H9 (cell line): ENCODE measurements at regions not wholly inside any gene's neighbourhood (a gene's known extent, or its start where the extent isn't known, plus 50 kb on each side); places are given as distances from the start of the nearest gene placed in this dataset.
"Not testable (repeated sequence)": the region's sequence is repeated elsewhere in the genome, so short reads cannot be mapped to it uniquely, and the experiment has no call there.

ENCODE experiments used
- DNase-seq: peaks from one replicate; pipeline ENCODE4 v3.0.0-alpha.2; 2017
- H2AFZ ChIP-seq: one replicate; pipeline ENCODE4 v1.6.1; 2013; ENCODE audit warnings: mild to moderate bottlenecking, low read length, control low read depth, moderate library complexity
- H2AK5ac ChIP-seq: 2 replicates; pipeline ENCODE4 v1.6.1; 2013; ENCODE audit warnings: low read length, control low read depth, mixed read lengths; ENCODE audit not compliant: insufficient read length
- H2BK120ac ChIP-seq: one replicate; pipeline ENCODE4 v1.6.1; 2013; ENCODE audit warnings: low read depth, mild to moderate bottlenecking, low read length, control low read depth, inconsistent platforms; ENCODE audit not compliant: poor library complexity, severe bottlenecking
- H2BK12ac ChIP-seq: 2 replicates; pipeline ENCODE4 v1.6.1; 2013; ENCODE audit warnings: low read length, control low read depth, mixed read lengths, low read depth; ENCODE audit not compliant: insufficient read length
- H2BK15ac ChIP-seq: 2 replicates; pipeline ENCODE4 v1.6.1; 2013; ENCODE audit warnings: low read depth, low read length, control low read depth
- H2BK20ac ChIP-seq: one replicate; pipeline ENCODE4 v1.6.1; 2013; ENCODE audit warnings: low read depth, mild to moderate bottlenecking, low read length, control low read depth, inconsistent platforms; ENCODE audit not compliant: poor library complexity, severe bottlenecking
- H2BK5ac ChIP-seq: 2 replicates; pipeline ENCODE4 v1.6.1; 2013; ENCODE audit warnings: low read length, control low read depth, mixed read lengths; ENCODE audit not compliant: insufficient read length
- H3K14ac ChIP-seq: 2 replicates; pipeline ENCODE4 v1.6.1; 2013; ENCODE audit warnings: low read length, control low read depth; ENCODE audit not compliant: insufficient read depth
- H3K18ac ChIP-seq: 2 replicates; pipeline ENCODE4 v1.6.1; 2013; ENCODE audit warnings: low read depth, mild to moderate bottlenecking, mixed read lengths, low read length, control low read depth; ENCODE audit not compliant: insufficient read length
- H3K23ac ChIP-seq: 2 replicates; pipeline ENCODE4 v1.6.1; 2013; ENCODE audit warnings: low read length, control low read depth, mixed read lengths, low read depth; ENCODE audit not compliant: insufficient read length
- H3K23me2 ChIP-seq: 2 replicates; pipeline ENCODE4 v1.6.1; 2013; ENCODE audit warnings: low read depth, mild to moderate bottlenecking, mixed read lengths, low read length, control low read depth; ENCODE audit not compliant: insufficient read length, poor library complexity, severe bottlenecking
- H3K27ac ChIP-seq: 2 replicates; pipeline ENCODE4 v1.5.1; 2013; ENCODE audit warnings: low read length, control low read depth, mixed read lengths, low read depth; ENCODE audit not compliant: insufficient read length
- H3K27me3 ChIP-seq: 2 replicates; pipeline ENCODE4 v1.6.1; 2013; ENCODE audit warnings: low read length, control low read depth, inconsistent platforms; ENCODE audit not compliant: insufficient read depth
- H3K4ac ChIP-seq: 2 replicates; pipeline ENCODE4 v1.6.1; 2013; ENCODE audit warnings: low read depth, mild to moderate bottlenecking, control low read depth, inconsistent platforms, low read length, moderate library complexity
- H3K4me1 ChIP-seq: 2 replicates; pipeline ENCODE4 v1.6.1; 2013; ENCODE audit warnings: low read length, control low read depth, inconsistent platforms; ENCODE audit not compliant: insufficient read depth
- H3K4me2 ChIP-seq: 2 replicates; pipeline ENCODE4 v1.6.1; 2013; ENCODE audit warnings: low read length, control low read depth, mixed read lengths; ENCODE audit not compliant: insufficient read length, insufficient read depth
- H3K56ac ChIP-seq: 2 replicates; pipeline ENCODE4 v1.6.1; 2013; ENCODE audit warnings: low read depth, mild to moderate bottlenecking, mixed read lengths, low read length, control low read depth; ENCODE audit not compliant: insufficient read length
- H3K79me1 ChIP-seq: 2 replicates; pipeline ENCODE4 v1.6.1; 2013; ENCODE audit warnings: low read depth, mild to moderate bottlenecking, moderate library complexity, low read length, control low read depth, inconsistent platforms; ENCODE audit not compliant: insufficient read depth, poor library complexity, severe bottlenecking
- H3K79me2 ChIP-seq: 2 replicates; pipeline ENCODE4 v1.6.1; 2013; ENCODE audit warnings: low read length, control low read depth, inconsistent platforms; ENCODE audit not compliant: insufficient read depth
- H3K9ac ChIP-seq: 2 replicates; pipeline ENCODE4 v1.6.1; 2013; ENCODE audit warnings: low read length, control low read depth, mixed read lengths; ENCODE audit not compliant: insufficient read length; ENCODE audit errors: extremely low read depth
- H3K9me3 ChIP-seq: one replicate; pipeline ENCODE4 v1.6.1; 2013; ENCODE audit warnings: low read depth, low read length, inconsistent platforms; ENCODE audit not compliant: control insufficient read depth
- H3T11ph ChIP-seq: one replicate; pipeline ENCODE4 v1.6.1; 2013; ENCODE audit warnings: mild to moderate bottlenecking, low read length, control low read depth, inconsistent platforms
- H4K20me1 ChIP-seq: one replicate; pipeline ENCODE4 v1.6.1; 2013; ENCODE audit not compliant: control insufficient read depth, insufficient read length, insufficient read depth
- H4K5ac ChIP-seq: 2 replicates; pipeline ENCODE4 v1.6.1; 2013; ENCODE audit warnings: low read depth, mild to moderate bottlenecking, mixed read lengths, low read length, control low read depth; ENCODE audit not compliant: insufficient read length
- H4K8ac ChIP-seq: replicated peaks from 2 replicates; pipeline ENCODE4 v1.6.1; 2013; ENCODE audit warnings: low read length, control low read depth, mixed read lengths, low read depth; ENCODE audit not compliant: insufficient read length
- H4K91ac ChIP-seq: 2 replicates; pipeline ENCODE4 v1.6.1; 2013; ENCODE audit warnings: low read depth, mild to moderate bottlenecking, moderate library complexity, mixed read lengths, low read length, control low read depth; ENCODE audit not compliant: insufficient read length
- H3K27ac Mint-ChIP-seq, 3 experiments: 2 replicates in 2 of 3; 3 replicates in 1 of 3; pipeline ENCODE4 v1.8.0; 2020 to 2021; ENCODE audit warnings: mixed read lengths in 3 of 3, mild to moderate bottlenecking in 1 of 3, moderate library complexity in 1 of 3
- H3K27me3 Mint-ChIP-seq: 2 replicates; pipeline ENCODE4 v1.8.0; 2021; ENCODE audit warnings: low read depth, mild to moderate bottlenecking, moderate library complexity, mixed read lengths
- H3K36me3 Mint-ChIP-seq, 3 experiments: 2 replicates in 2 of 3; 3 replicates in 1 of 3; pipeline ENCODE4 v1.8.0; 2020 to 2021; ENCODE audit warnings: low read depth in 3 of 3, mixed read lengths in 3 of 3; ENCODE audit not compliant: insufficient read depth in 1 of 3
- H3K4me1 Mint-ChIP-seq, 2 experiments: 2 replicates each; pipeline ENCODE4 v1.8.0; 2020; ENCODE audit warnings: mixed read lengths in 2 of 2
- H3K4me3 Mint-ChIP-seq, 2 experiments: 2 replicates in 1 of 2; 3 replicates in 1 of 2; pipeline ENCODE4 v1.8.0; 2020 to 2021; ENCODE audit warnings: mild to moderate bottlenecking in 2 of 2, mixed read lengths in 2 of 2, moderate library complexity in 1 of 2
- H3K9me3 Mint-ChIP-seq, 2 experiments: 2 replicates in 1 of 2; 3 replicates in 1 of 2; pipeline ENCODE4 v1.8.0; 2020; ENCODE audit warnings: mild to moderate bottlenecking in 2 of 2, mixed read lengths in 2 of 2, moderate library complexity in 1 of 2
- WGBS: extraction: QIAGEN DNeasy Blood & Tissue Kit; methylation state at CpG from one replicate; pipeline ENCODE4 v1.1.7; 2013; ENCODE audit warnings: missing lambda C conversion rate, low lambda C conversion rate, mixed read lengths; ENCODE audit not compliant: insufficient read length; ENCODE audit errors: extremely low coverage; 5-methylcytosine and 5-hydroxymethylcytosine counted together

DNA sequence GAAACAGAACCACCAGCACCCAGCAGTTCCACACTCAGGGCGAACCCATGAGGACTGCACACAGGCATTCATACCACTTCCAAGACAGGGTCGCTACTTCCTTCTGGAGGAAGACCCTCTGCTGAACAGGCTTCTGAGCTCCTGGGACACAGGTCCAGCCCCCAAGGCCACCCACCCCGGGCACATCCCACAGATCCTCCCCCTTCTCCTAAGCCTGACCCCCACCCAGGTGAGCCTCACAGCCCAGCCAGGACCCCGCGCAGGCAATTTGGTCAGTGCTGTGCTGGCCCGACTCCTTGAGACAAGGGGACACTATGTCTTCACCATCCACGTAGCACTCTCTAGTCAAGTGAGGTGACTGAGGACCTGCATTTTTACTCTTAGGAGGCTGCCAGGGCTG is 5382.7 kb upstream of the TPTE start:
- not testable (repeated sequence) for H3K4me1 ChIP-seq, H3K27ac Mint-ChIP-seq, H3K9me3 Mint-ChIP-seq, H3K23ac ChIP-seq, DNase-seq, H3K56ac ChIP-seq, H2BK12ac ChIP-seq, H3T11ph ChIP-seq, H2BK15ac ChIP-seq, H3K4me2 ChIP-seq, H2AFZ ChIP-seq, H3K27me3 Mint-ChIP-seq, H3K79me2 ChIP-seq, H4K20me1 ChIP-seq, H4K91ac ChIP-seq, H2AK5ac ChIP-seq, H3K36me3 Mint-ChIP-seq, H3K9me3 ChIP-seq, H3K4me1 Mint-ChIP-seq, H4K5ac ChIP-seq, H3K9ac ChIP-seq, H3K4me3 Mint-ChIP-seq, H3K27ac ChIP-seq, H3K18ac ChIP-seq, H2BK20ac ChIP-seq, H3K27me3 ChIP-seq, H2BK120ac ChIP-seq, H2BK5ac ChIP-seq, H3K79me1 ChIP-seq, H3K4ac ChIP-seq, H3K14ac ChIP-seq, H4K8ac ChIP-seq, H3K23me2 ChIP-seq
- whole genome bisulfite sequencing, result no CpG with 5 or more reads among the region's 7 CpGs

DNA sequence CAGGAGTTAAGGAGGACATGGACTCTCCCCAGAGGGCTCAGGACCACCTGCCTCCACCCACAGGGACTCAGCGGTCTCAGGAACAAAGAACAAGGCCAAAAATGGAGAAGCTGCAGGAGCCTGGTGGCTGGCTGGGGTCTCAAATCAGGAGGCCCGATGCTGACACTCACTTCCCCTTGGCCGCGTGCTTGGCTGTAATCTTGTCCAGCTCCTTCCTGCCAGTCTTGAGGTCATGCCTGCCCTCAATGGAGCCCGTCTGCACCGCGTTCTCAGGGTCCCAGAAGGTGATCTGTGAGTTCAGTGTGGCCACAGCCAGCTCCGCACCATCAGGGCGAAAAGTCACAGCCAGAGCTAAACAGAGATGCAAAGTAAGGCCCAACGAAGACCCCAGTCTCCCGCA is 5381.9 kb upstream of the TPTE start:
- H3K56ac ChIP-seq, H3K9me3 ChIP-seq, H3K27ac ChIP-seq, H3K79me1 ChIP-seq, H3K9me3 Mint-ChIP-seq, H3K27me3 Mint-ChIP-seq, H3K18ac ChIP-seq, H3T11ph ChIP-seq, H4K5ac ChIP-seq, H2AFZ ChIP-seq, H2BK5ac ChIP-seq, H4K20me1 ChIP-seq, H2BK20ac ChIP-seq, H2BK12ac ChIP-seq, H4K91ac ChIP-seq, H3K14ac ChIP-seq, H3K4me1 ChIP-seq, H3K4me3 Mint-ChIP-seq, H3K23ac ChIP-seq, H3K36me3 Mint-ChIP-seq, H3K27me3 ChIP-seq, H4K8ac ChIP-seq, H2BK15ac ChIP-seq, H3K23me2 ChIP-seq, H3K4me1 Mint-ChIP-seq, H3K4me2 ChIP-seq, DNase-seq, H2AK5ac ChIP-seq, H3K4ac ChIP-seq, H3K9ac ChIP-seq, H2BK120ac ChIP-seq, H3K79me2 ChIP-seq, H3K27ac Mint-ChIP-seq: not testable (repeated sequence)
- no CpG with 5 or more reads among the region's 11 CpGs for WGBS

DNA sequence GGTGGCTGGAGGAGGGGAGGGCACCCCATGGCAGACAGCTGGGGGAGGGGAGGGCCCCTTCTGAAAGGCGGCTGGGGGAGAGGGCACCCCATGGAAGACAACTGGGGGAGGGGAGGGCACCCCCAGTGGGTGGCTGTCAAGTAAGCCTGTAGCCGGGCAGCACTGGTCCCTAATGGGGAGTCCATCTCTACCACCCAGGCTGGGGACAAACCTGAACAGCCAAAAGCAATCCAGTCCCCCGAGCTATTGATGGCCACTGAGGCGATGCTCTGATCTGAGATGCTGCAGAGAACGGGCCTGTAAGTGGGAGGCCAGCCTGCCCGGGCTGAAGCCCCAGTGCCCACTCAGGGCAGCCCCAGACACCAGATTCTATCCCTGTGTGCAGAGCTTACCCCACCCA is 5378.4 kb upstream of the TPTE start:
- not testable (repeated sequence) for H3K4me2 ChIP-seq, H2BK12ac ChIP-seq, DNase-seq, H3K9me3 Mint-ChIP-seq, H3K4me3 Mint-ChIP-seq, H3K27ac Mint-ChIP-seq, H3K4me1 Mint-ChIP-seq, H4K5ac ChIP-seq, H3K23me2 ChIP-seq, H3K27me3 ChIP-seq, H3K14ac ChIP-seq, H3K27me3 Mint-ChIP-seq, H2BK120ac ChIP-seq, H4K8ac ChIP-seq, H3T11ph ChIP-seq, H4K91ac ChIP-seq, H3K4me1 ChIP-seq, H3K27ac ChIP-seq, H3K36me3 Mint-ChIP-seq, H3K9ac ChIP-seq, H2BK5ac ChIP-seq, H2AFZ ChIP-seq, H3K79me1 ChIP-seq, H2AK5ac ChIP-seq, H3K23ac ChIP-seq, H3K18ac ChIP-seq, H2BK20ac ChIP-seq, H3K56ac ChIP-seq, H2BK15ac ChIP-seq, H4K20me1 ChIP-seq, H3K4ac ChIP-seq, H3K9me3 ChIP-seq, H3K79me2 ChIP-seq
- WGBS, result no CpG with 5 or more reads among the region's 6 CpGs
